Urothelium cell line (cell line): ENCODE measurements at regions not wholly inside any gene's neighbourhood (a gene's known extent, or its start where the extent isn't known, plus 50 kb on each side); places are given as distances from the start of the nearest gene placed in this dataset.
"Not testable (repeated sequence)": the region's sequence is repeated elsewhere in the genome, so short reads cannot be mapped to it uniquely, and the experiment has no call there.

Experiments
- DNase-seq: peaks from one replicate; pipeline ENCODE4 v3.0.0; 2011; ENCODE audit warnings: low spot score, mixed read lengths
- FAIRE-seq: peaks from 2 replicates; lab custom pipeline; 2011; peaks lifted over from hg19 to GRCh38; lab: Jason Lieb, UNC

GRCh38 chr12:34097213-34097612, 74.9 kb downstream of the ALG10 start:
- no peak for DNase-seq
- no peak for FAIRE-seq

DNA sequence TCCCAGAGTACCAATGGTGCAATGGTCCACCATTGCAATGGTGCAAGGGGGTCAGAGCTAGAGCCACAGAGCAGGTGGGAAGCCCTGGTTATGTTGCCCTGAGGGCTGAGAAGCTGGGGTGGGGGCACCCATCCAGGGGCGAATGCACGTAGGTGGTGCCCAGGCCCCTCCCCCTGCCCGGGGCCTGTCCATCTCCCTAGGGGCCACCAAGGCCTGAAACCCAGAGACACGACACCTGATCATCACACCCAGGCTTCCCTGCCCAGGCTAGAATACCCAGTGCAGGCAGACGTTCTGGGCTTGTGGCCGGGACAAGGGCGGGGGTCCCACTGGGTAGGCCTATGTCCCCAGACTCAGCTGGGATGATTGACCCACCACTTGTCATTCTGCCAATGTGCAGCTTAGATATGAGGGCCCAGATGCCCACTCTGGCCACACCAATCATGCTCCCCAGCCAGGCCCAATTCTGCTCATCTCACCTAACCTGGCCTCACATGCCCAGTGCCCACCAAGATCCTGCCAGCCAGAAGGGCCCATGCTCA, 83.2 kb downstream of the ALG10 start:
- FAIRE-seq = no peak
- no peak for DNase-seq

- no peak for FAIRE-seq
- DNase-seq = no peak
These were observed 83.9 kb downstream of the ALG10 start for GRCh38 chr12:34106172-34106571.

- no peak for DNase-seq
- FAIRE-seq = no peak
These were observed 84.7 kb downstream of the ALG10 start for GRCh38 chr12:34107016-34107415.

- FAIRE-seq (no peak), DNase-seq (no peak)
These were observed 85.6 kb downstream of the ALG10 start for GRCh38 chr12:34107781-34108404.

DNA sequence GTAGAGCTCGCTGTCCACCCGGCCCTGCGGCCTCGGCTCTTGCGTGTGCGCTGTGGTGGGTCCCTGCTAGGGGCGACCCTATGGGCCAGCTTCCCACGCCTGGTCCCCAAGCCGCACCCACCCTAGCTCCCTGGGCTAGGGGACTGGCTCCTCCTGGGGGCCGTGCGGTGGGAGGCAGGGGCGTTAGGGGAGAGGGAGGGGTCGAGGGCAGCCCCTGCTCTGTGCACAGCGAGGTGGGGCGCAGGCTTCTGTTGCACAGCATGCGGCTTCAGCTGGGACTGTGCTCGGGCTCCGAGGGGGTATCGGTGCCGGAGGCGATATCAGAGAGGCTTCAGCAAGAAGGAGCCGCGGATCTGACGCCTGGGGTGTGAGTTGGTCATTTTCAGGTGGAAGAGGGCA, 86.1 kb downstream of the ALG10 start:
- FAIRE-seq (no peak), DNase-seq (no peak)

DNA sequence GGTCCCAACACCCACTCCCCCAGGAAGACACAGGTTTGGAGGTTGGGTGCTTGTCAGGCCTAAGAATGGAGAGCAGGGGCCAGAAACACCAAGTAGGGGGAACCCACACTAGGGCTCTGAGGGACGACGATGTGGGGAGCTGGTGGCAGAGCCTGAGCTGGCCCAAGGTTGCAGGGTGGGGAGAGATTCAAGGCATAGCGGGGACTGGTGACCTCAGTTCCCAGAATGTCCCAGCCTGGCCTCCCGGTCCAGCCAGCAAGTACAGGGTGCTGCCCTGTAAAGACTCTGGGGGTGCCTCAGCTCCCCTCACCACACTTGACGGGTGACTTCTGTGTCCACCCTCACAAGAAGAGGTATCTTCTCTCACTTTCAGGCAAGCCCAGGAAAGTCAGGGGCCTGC, 86.7 kb downstream of the ALG10 start:
- no peak for DNase-seq
- FAIRE-seq = peak; percentile 55

- DNase-seq (no peak), FAIRE-seq (no peak)
These were observed 87.1 kb downstream of the ALG10 start for GRCh38 chr12:34109390-34109789.

DNA sequence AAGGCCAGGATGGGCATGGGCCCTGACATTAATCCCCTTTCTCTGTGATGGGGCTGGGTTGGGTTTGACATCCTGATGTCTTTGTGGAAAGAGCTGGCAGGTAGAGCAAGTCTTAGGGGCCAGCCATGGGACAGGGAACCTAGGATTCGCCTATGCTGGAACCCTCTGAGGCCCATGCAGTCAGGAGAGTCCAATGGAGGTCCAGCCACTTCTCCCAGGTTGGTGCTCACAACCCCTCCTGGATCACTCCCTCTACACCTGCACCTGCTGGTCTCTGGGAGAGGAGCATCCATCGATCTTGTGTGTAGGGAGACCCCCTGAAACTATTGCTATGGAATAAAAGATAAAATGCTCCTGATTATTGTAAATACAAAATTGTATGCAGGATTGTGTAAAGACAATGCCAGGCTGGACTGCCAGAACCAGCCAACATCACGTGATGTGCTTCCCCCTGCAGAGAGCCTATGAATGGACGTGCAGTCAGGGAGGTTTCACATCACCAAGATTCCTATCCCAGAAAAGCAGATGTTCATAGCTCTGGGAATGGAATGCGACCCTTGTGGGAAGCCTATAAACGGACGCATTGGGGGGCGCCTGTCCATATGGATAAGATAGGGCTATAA, 87.7 kb downstream of the ALG10 start:
- not testable (repeated sequence) for DNase-seq

DNA sequence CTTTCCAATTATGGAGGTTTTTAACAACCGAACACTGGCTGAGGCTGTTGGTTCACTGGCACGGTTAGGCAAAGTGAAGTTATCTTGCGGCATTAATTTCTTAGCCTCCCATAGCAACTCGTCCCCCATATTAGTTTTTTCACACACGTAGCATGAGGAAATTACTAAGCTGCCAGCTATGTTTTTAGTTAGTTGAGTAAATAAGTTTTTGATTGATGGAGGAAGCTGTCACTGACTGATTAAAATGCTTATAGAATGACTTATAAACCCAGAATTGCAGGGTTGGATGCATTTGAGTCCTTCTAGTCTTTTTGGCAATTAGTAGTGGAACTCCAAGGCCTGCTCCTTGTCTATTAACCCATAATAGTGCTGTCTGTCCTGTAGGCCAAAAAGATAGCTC, 97.1 kb downstream of the ALG10 start:
- DNase-seq (no peak), FAIRE-seq (peak; percentile 83)

More for the DNA sequence above, 87.7 kb downstream of the ALG10 start:
- not testable (repeated sequence) for FAIRE-seq

GRCh38 chr12:34121360-34121759, 99.1 kb downstream of the ALG10 start:
- DNase-seq (no peak), FAIRE-seq (no peak)

- DNase-seq (peak; percentile 74), FAIRE-seq (peak; percentile 94)
These were observed 100.8 kb downstream of the ALG10 start for GRCh38 chr12:34123092-34123491.

GRCh38 chr12:34124608-34125007, 102.3 kb downstream of the ALG10 start:
- DNase-seq (no peak), FAIRE-seq (no peak)

- DNase-seq (peak; percentile 33), FAIRE-seq (no peak)
These were observed 103.9 kb downstream of the ALG10 start for GRCh38 chr12:34126239-34126641.

DNA sequence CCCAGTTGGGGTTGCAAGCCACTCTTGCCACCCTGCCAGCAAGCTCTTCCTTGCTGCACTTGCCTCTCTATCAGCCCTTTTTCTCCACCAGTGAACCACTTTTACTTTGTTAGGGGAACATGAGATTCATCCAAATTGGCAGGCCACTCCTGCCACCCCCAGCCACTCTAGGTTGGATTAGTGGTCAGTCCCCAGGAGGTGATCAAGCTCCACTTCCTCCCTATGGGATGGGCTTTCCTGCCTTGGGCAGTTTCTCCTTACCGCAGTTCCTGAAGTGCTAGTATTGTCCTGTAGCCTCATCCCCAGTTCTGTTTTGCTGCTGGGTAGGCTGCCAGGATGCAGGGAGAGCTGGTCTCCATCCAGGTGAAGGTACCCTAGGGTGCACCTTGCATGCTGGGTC, 104.5 kb downstream of the ALG10 start:
- FAIRE-seq = no peak
- no peak for DNase-seq

- not testable (repeated sequence) for FAIRE-seq, DNase-seq
These were observed 105.1 kb downstream of the ALG10 start for GRCh38 chr12:34127379-34127778.

GRCh38 chr12:34142430-34142829, 120.1 kb downstream of the ALG10 start:
- DNase-seq (no peak), FAIRE-seq (peak; percentile 61)

- FAIRE-seq (peak; percentile 23), DNase-seq (no peak)
These were observed 128.7 kb downstream of the ALG10 start for GRCh38 chr12:34151019-34151418.

GRCh38 chr12:34163443-34163842, 141.1 kb downstream of the ALG10 start:
- no peak for DNase-seq

GRCh38 chr12:34166427-34167060, 144.2 kb downstream of the ALG10 start:
- FAIRE-seq = no peak
- DNase-seq = no peak

More at GRCh38 chr12:34163443-34163842, 141.1 kb downstream of the ALG10 start:
- FAIRE-seq = no peak

DNA sequence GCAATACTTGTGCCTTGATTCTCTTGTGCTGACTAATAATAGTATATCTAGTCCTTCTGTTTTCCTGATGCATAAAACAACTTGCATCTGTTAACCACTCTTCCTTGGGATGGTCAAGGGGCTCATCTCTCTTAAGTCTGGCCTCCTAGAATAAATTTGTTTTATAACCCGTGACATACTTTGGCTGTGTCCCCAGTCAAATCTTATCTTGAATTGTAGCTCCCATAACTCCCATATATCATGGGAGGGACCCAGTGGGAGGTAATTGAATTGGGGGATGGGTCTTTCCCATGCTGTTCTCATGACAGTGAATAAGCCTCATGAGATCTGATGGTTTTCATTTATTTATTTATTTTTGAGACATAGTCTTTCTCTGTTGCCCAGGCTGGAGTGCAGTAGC, 146.2 kb downstream of the ALG10 start:
- FAIRE-seq, DNase-seq: not testable (repeated sequence)

DNA sequence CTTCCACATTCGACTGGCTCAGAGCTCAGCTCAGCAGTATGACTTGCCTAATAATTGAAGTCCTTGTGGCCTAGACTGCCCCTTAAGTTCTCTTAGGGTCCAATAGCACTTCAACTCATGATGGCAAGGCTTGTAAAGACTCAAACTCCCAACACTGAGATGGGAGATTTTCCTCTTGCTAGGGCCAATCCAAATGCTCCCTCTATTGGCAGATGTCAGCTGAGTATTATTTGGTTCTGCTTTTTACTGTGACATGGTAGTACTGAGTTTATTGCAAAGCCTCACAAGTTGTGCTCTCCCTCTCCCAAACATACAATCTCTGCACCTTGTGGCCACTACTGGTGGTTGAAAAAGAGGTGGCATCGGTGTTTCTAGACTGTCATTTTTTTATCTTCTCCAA, 164.2 kb downstream of the ALG10 start:
- peak; percentile 20 for FAIRE-seq

More for the DNA sequence above, 164.2 kb downstream of the ALG10 start:
- DNase-seq = no peak
